ENCODE measurements at regions not wholly inside any gene's neighbourhood (a gene's known extent, or its start where the extent isn't known, plus 50 kb on each side); places are given as distances from the start of the nearest gene placed in this dataset.

DNA sequence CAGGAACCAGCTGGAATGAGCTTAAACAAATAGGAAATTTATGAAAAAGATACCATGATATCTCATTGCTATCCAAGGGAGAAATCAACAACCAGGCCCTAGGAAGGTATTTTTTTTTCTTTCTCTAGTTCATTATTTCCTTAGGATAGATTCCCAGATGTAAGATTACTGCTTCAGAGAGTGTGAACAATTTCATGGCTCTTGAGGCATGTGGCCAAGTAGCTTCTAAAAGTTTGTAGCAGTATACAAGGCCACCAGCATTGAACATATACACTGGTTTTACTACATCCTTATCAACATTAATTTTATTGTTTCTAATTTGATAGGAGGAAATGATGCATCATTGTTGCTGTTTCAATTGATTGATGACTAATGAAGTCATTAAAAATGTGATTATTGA lies 201.2 kb downstream of the SREK1 start:
- TF ChIP-seq TAF1 (IDR thresholded peaks at IDR 0.05; ENCODE audit: low read depth), result no peak
- TF ChIP-seq, protein P1, sequence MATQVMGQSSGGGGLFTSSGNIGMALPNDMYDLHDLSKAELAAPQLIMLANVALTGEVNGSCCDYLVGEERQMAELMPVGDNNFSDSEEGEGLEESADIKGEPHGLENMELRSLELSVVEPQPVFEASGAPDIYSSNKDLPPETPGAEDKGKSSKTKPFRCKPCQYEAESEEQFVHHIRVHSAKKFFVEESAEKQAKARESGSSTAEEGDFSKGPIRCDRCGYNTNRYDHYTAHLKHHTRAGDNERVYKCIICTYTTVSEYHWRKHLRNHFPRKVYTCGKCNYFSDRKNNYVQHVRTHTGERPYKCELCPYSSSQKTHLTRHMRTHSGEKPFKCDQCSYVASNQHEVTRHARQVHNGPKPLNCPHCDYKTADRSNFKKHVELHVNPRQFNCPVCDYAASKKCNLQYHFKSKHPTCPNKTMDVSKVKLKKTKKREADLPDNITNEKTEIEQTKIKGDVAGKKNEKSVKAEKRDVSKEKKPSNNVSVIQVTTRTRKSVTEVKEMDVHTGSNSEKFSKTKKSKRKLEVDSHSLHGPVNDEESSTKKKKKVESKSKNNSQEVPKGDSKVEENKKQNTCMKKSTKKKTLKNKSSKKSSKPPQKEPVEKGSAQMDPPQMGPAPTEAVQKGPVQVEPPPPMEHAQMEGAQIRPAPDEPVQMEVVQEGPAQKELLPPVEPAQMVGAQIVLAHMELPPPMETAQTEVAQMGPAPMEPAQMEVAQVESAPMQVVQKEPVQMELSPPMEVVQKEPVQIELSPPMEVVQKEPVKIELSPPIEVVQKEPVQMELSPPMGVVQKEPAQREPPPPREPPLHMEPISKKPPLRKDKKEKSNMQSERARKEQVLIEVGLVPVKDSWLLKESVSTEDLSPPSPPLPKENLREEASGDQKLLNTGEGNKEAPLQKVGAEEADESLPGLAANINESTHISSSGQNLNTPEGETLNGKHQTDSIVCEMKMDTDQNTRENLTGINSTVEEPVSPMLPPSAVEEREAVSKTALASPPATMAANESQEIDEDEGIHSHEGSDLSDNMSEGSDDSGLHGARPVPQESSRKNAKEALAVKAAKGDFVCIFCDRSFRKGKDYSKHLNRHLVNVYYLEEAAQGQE (IDR thresholded peaks at IDR 0.05; ENCODE audit: low read depth), result no peak
- TF ChIP-seq EP300 (IDR thresholded peaks at IDR 0.05; ENCODE audit: borderline replicate concordance), result no peak
- no peak for TF ChIP-seq CEBPB (IDR thresholded peaks at IDR 0.05)
- TF ChIP-seq, protein P2, sequence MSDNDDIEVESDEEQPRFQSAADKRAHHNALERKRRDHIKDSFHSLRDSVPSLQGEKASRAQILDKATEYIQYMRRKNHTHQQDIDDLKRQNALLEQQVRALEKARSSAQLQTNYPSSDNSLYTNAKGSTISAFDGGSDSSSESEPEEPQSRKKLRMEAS (IDR thresholded peaks at IDR 0.05), result no peak
- no peak for TF ChIP-seq NFIC (IDR thresholded peaks at IDR 0.05)
- no peak for TF ChIP-seq TEAD4 (IDR thresholded peaks at IDR 0.05)

Measured in Ishikawa (cell line).